ENCODE measurements at regions not wholly inside any gene's neighbourhood (a gene's known extent, or its start where the extent isn't known, plus 50 kb on each side); places are given as distances from the start of the nearest gene placed in this dataset.

DNA sequence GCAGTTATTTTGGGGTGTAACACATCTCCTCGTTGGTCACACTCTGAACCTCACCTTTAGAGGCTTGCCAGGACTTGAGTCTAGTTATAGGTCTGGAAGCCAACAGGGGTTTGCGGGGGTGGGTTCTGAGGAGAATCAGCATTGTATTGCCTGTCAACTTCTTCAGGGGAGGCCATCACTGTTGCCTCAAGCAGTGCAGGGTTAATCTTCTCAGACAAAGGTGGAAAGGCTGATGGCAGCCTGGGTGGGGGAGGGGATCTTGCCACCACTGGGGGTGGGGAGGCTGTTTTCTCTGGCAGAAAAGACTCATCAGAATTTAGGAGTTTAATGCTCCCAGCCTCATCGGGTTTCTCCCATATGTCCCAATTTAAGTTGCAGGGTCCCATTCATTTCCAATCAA lies 387.8 kb downstream of the PRR32 start:
- Histone ChIP-seq H2BK5ac (ENCODE audit: low read depth, low read length) (no peak overlapping the region), H3K56ac (replicated peaks; ENCODE audit: insufficient read length, low read depth, low read length) (no peak overlapping the region), H4K5ac (ENCODE audit: insufficient read length, low read depth, low read length) (no peak overlapping the region), H3K23ac (ENCODE audit: insufficient read length) (no peak overlapping the region), H3K36me3 (ENCODE audit: control insufficient read depth in 2 of 4, insufficient read depth in 4 of 4, low read length in 3 of 4) (no peaks in the 10 kb centered on the region), H3K9ac (replicated peaks in 1 of 4; ENCODE audit: extremely low read depth in 1 of 4, low read depth in 3 of 4, low read length in 3 of 4) (no peak overlapping the region), H3K4me3 (ENCODE audit: extremely low read depth in 1 of 4, insufficient read depth in 2 of 4, low read depth in 3 of 4, low read length in 4 of 4) (no peak overlapping the region), H3K18ac (ENCODE audit: extremely low read depth, low read length) (no peak overlapping the region), H3K4ac (replicated peaks; ENCODE audit: insufficient read length, low read depth, low read length) (no peak overlapping the region), H3K27ac (ENCODE audit: low read depth, low read length) (no peak overlapping the region), H3K14ac (ENCODE audit: insufficient read length) (no peak overlapping the region), H3K79me2 (ENCODE audit: control insufficient read depth in 1 of 2, insufficient read depth in 2 of 2, low read length in 2 of 2) (no peaks in the 10 kb centered on the region), H2BK12ac (ENCODE audit: low read depth, low read length) (no peak overlapping the region), H2AFZ (ENCODE audit: low read length) (no peak overlapping the region), H3K9me3 (ENCODE audit: insufficient read depth in 2 of 2, low read depth in 1 of 2, low read length in 1 of 2) (no peaks in the 10 kb centered on the region), H4K91ac (replicated peaks; ENCODE audit: insufficient read length, low read length) (no peak overlapping the region), H2AK5ac (ENCODE audit: low read depth, low read length) (no peak overlapping the region), H4K20me1 (replicated peaks in 1 of 2; ENCODE audit: control insufficient read depth in 1 of 2, insufficient read depth in 2 of 2, low read length in 2 of 2) (no peaks in the 10 kb centered on the region), H2BK120ac (replicated peaks; ENCODE audit: low read depth, low read length) (no peak overlapping the region), H3K4me2 (ENCODE audit: insufficient read depth in 1 of 2, low read depth in 2 of 2, low read length in 2 of 2) (no peak overlapping the region), H2BK15ac (ENCODE audit: low read length) (no peak overlapping the region), H3K79me1 (ENCODE audit: low read depth, low read length) (no peaks in the 10 kb centered on the region), H4K8ac (ENCODE audit: extremely low read depth, insufficient read depth, low read length) (no peak overlapping the region), H2BK20ac (ENCODE audit: low read length) (no peak overlapping the region), H3K27me3 (replicated peaks in 1 of 4; ENCODE audit: control insufficient read depth in 3 of 4, extremely low read depth in 1 of 4, insufficient read depth in 3 of 4, low read length in 3 of 4) (no peaks in the 10 kb centered on the region), H3K4me1 (replicated peaks in 1 of 4; ENCODE audit: control insufficient read depth in 3 of 4, insufficient read depth in 4 of 4, low read length in 3 of 4) (no peaks in the 10 kb centered on the region; a peak in 3 of 7 replicates), H3K23me2 (ENCODE audit: low read depth, low read length) (no peaks in the 10 kb centered on the region)
- FAIRE-seq (no peak), DNase-seq (ENCODE audit: low read depth in 1 of 2, low spot score in 2 of 2) (no peak)
- WGBS, 2 experiments (ENCODE audit: extremely low coverage in 1 of 2, insufficient coverage in 1 of 2, insufficient read length in 1 of 2, insufficient replicate concordance in 2 of 2, low coverage in 1 of 2, low lambda C conversion rate in 2 of 2, missing lambda C conversion rate in 1 of 2), result 86% methylated on average over 3 of the region's 3 CpGs; no CpG with 5 or more reads in 1 of the 2 experiments
- TF ChIP-seq CTBP2 (IDR thresholded peaks at IDR 0.05; ENCODE audit: borderline replicate concordance, insufficient read depth, insufficient read length, low read length), result no peak
- TF ChIP-seq SP4 (IDR thresholded peaks at IDR 0.05; ENCODE audit: low read length), result no peak
- TF ChIP-seq CHD1 (IDR thresholded peaks at IDR 0.05; ENCODE audit: low read depth, low read length), result no peak
- TF ChIP-seq RXRA (IDR thresholded peaks at IDR 0.05; ENCODE audit: insufficient read depth, low read depth, low read length), result no peak
- no peak for TF ChIP-seq ZNF274 (IDR thresholded peaks at IDR 0.05; ENCODE audit: borderline replicate concordance, extremely low read depth, low read length)
- no peak for TF ChIP-seq TBP (IDR thresholded peaks at IDR 0.05; ENCODE audit: low read depth, low read length)
- TF ChIP-seq, protein P1, sequence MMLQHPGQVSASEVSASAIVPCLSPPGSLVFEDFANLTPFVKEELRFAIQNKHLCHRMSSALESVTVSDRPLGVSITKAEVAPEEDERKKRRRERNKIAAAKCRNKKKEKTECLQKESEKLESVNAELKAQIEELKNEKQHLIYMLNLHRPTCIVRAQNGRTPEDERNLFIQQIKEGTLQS (IDR thresholded peaks at IDR 0.05; ENCODE audit: insufficient read depth, low read depth, low read length), result no peak
- no peak for TF ChIP-seq TCF12 (IDR thresholded peaks at IDR 0.05; ENCODE audit: low read depth, low read length)
- TF ChIP-seq SIRT6 (IDR thresholded peaks at IDR 0.05; ENCODE audit: low read length), result no peak
- TF ChIP-seq SAP30 (IDR thresholded peaks at IDR 0.05; ENCODE audit: insufficient read depth, insufficient replicate concordance, low read length), result no peak
- TF ChIP-seq NANOG (IDR thresholded peaks at IDR 0.05; ENCODE audit: insufficient read depth, low read depth, low read length, poor library complexity, severe bottlenecking), result no peak
- TF ChIP-seq CREB1 (IDR thresholded peaks at IDR 0.05), result no peak
- POLR2A ChIA-PET (ENCODE audit: partially characterized antibody), result no interaction called here
- CTCF ChIA-PET (ENCODE audit: partially characterized antibody), result no interaction called here

Measured in H1 (cell line).